GM12865 (cell line): ENCODE measurements at regions not wholly inside any gene's neighbourhood (a gene's known extent, or its start where the extent isn't known, plus 50 kb on each side); places are given as distances from the start of the nearest gene placed in this dataset.
"Not testable (repeated sequence)": the region's sequence is repeated elsewhere in the genome, so short reads cannot be mapped to it uniquely, and the experiment has no call there.

Experiments
- DNase-seq: peaks from one replicate; pipeline ENCODE4 v3.0.0; 2010; ENCODE audit warnings: low read depth
- H3K4me3 ChIP-seq: 2 replicates; pipeline ENCODE4 v1.5.1; 2011; ENCODE audit warnings: mild to moderate bottlenecking, low read depth, low read length, control low read depth
- TF ChIP-seq, protein P1 (sequence below): IDR thresholded peaks from 2 replicates; pipeline ENCODE4 v1.5.1; 2011; ENCODE audit warnings: low read length, control low read depth, low read depth, inconsistent platforms; ENCODE audit not compliant: insufficient read depth; ENCODE audit errors: missing control alignments

DNA sequence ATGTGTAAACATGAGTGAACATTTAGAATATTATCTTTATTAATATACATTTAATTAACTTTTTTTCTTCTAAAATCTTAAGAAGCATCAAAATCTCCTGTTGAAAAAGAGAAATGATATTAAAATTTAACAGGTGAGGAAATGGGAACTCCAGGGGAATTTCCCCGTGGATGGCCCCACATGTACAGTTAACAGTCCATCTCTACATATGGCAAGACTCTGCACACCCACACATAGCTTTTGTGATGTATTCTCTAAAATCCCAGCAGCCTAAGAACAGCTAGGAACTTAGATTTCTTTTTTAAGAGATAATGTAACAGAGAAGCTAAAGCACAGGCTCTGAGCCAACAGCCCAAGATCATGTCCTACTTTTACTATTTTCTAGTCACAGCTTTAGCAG, 556.3 kb upstream of the RGMB start:
- no peak for DNase-seq
- no peak overlapping the region for H3K4me3 ChIP-seq

DNA sequence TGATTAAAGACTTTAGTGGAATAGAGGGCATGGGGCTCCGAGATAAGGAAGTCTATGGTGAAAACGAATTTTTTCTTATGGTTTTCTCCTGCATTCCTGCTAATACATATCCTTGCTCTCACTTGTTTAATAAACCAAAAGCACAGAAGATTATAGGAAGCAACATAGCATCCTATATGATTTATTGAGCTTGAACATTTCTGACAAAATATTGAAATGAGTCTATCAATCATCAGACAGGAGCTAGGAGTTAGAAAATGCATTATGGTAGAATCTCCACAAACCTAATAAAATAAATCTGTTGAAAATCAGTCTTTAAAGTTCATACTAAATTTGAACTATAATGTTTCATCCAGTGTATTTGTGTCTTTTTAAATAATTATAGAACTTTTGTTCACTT, 554.6 kb upstream of the RGMB start:
- TF ChIP-seq, protein P1, sequence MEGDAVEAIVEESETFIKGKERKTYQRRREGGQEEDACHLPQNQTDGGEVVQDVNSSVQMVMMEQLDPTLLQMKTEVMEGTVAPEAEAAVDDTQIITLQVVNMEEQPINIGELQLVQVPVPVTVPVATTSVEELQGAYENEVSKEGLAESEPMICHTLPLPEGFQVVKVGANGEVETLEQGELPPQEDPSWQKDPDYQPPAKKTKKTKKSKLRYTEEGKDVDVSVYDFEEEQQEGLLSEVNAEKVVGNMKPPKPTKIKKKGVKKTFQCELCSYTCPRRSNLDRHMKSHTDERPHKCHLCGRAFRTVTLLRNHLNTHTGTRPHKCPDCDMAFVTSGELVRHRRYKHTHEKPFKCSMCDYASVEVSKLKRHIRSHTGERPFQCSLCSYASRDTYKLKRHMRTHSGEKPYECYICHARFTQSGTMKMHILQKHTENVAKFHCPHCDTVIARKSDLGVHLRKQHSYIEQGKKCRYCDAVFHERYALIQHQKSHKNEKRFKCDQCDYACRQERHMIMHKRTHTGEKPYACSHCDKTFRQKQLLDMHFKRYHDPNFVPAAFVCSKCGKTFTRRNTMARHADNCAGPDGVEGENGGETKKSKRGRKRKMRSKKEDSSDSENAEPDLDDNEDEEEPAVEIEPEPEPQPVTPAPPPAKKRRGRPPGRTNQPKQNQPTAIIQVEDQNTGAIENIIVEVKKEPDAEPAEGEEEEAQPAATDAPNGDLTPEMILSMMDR: no peak
- no peak for DNase-seq
- no peak overlapping the region for H3K4me3 ChIP-seq

More for the DNA sequence above, 556.3 kb upstream of the RGMB start:
- TF ChIP-seq, protein P1: no peak

DNA sequence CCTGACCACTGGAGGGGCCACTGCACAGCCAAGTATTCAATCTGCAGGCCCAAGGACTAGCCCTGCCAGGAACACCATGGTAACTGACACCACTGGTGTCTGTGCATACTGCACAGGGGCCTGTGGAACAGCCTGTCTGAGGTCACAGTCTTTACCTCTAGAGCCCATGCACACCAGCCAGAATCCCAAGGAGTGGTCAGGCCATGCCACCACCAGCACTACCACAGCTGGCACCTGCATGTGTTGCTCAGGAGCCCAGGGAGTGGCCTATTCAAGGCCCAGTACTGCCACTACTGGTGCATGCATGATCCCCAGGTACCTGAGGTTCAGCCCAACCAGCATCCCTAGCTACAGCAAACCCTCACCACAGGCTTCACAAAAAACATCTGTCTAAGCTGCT, 546.0 kb upstream of the RGMB start:
- DNase-seq: no peak
- TF ChIP-seq, protein P1: no peak
- no peak overlapping the region for H3K4me3 ChIP-seq

DNA sequence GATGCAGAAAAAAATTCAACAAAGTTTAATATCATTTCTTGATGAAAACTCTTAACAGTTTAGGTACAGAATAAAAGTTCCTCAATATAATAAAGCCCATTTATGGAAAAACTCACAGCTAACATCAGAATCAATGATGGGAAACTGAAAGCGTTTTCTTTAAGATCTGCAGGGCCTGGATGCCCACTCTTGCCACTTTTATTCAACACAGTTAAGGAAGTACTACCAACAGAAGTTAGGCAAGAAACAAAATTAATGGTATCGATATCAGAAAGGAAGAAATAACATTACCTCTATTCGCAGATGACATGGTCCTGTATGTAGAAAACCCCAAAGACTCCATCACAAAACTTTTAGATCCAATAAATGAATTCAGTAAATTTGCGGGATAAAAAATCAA, 542.4 kb upstream of the RGMB start:
- TF ChIP-seq, protein P1: no peak
- no peak for DNase-seq
- no peak overlapping the region for H3K4me3 ChIP-seq

DNA sequence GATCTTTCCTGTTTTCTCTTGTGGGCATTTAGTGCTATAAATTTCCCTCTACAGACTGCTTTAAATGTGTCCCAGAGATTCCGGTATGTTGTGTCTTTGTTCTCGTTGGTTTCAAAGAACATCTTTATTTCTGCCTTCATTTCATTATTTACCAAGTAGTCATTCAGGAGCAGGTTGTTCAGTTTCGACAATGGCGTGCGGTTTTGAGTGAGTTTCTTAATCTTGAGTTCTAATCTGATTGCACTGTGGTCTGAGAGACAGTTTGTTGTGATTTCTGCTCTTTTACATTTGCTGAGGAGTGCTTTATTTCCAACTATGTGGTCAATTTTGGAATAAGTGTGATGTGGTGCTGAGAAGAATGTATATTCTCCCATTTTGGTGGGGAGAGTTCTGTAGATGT, 535.7 kb upstream of the RGMB start:
- H3K4me3 ChIP-seq, DNase-seq: not testable (repeated sequence)

DNA sequence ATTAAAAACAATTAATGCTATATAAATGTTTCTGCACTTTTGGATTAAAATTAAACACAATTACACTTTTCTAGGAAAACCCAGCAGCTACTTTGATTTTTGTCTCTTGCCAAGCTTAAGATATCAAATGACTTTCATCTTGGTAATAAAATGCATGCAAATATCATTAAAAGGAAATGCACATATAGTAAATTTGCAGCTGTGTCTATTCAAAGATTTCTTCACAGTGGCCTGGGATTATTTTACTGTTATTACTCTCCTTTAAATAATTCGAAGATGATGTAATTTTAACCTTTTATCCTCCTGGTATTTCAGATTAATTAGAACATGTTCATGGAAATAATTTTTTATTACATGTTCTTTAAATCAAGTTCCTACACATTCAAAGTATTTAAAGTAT, 529.5 kb upstream of the RGMB start:
- DNase-seq: no peak
- TF ChIP-seq, protein P1: no peak
- H3K4me3 ChIP-seq: no peak overlapping the region

DNA sequence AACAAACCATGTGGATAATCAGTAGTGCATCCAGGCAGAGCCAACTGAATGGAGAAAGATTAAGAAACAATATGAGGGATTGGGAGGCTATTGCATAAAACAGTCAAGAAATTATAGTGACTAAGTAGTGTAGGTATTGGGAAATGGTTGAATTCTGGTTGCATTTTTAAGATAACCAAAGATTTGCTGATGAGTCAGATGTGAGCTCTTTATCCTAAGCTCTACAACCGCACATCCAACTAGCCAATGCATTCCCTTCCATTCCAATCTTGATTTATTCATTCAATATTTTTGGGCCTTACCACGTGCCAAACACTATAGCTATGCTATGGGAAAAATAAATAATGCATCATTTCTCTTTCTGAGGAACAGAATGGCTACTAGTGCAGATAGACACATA, 524.5 kb upstream of the RGMB start:
- DNase-seq: no peak

More for the DNA sequence above, 524.5 kb upstream of the RGMB start:
- H3K4me3 ChIP-seq: no peak overlapping the region
- TF ChIP-seq, protein P1: no peak
